DND-41 (cell line): ENCODE measurements at regions not wholly inside any gene's neighbourhood (a gene's known extent, or its start where the extent isn't known, plus 50 kb on each side); places are given as distances from the start of the nearest gene placed in this dataset.

Experiments
- ATAC-seq: fragments of 200-7000 bp; cut with Tn5 transposase; 3 replicates; pipeline ENCODE4 v1.9.1; 2021; ENCODE audit warnings: low read depth; ENCODE audit not compliant: insufficient read depth
- DNase-seq: peaks from one replicate; pipeline ENCODE4 v3.0.0-alpha.2; 2020
- H2AFZ ChIP-seq: 2 replicates; pipeline ENCODE4 v1.6.0; 2012; ENCODE audit warnings: low read depth, low read length
- H3K27ac ChIP-seq: 2 replicates; pipeline ENCODE4 v1.5.1; 2012; ENCODE audit warnings: low read length, inconsistent platforms
- H3K27me3 ChIP-seq: fragments of 200-600 bp; sonication (generic); 2 replicates; pipeline ENCODE4 v1.6.0; 2012; ENCODE audit warnings: low read length, mild to moderate bottlenecking, inconsistent platforms; ENCODE audit not compliant: insufficient read depth, poor library complexity
- H3K36me3 ChIP-seq: 2 replicates; pipeline ENCODE4 v1.5.1; 2012; ENCODE audit warnings: low read length, inconsistent platforms; ENCODE audit not compliant: insufficient read depth
- H3K4me1 ChIP-seq: 2 replicates; pipeline ENCODE4 v1.5.1; 2012; ENCODE audit warnings: mild to moderate bottlenecking, low read length; ENCODE audit not compliant: insufficient read depth
- H3K4me2 ChIP-seq: 2 replicates; pipeline ENCODE4 v1.6.0; 2012; ENCODE audit warnings: mild to moderate bottlenecking, moderate library complexity, low read length, inconsistent platforms; ENCODE audit not compliant: insufficient read depth
- H3K4me3 ChIP-seq, 2 experiments: fragments of 200-600 bp in 1 of 2; shearing (Covaris generic) in 1 of 2; 2 replicates each; pipeline ENCODE4 v1.5.1; 2012 to 2016; ENCODE audit warnings: inconsistent platforms in 2 of 2, low read length in 2 of 2, mild to moderate bottlenecking in 2 of 2, low read depth in 1 of 2, moderate library complexity in 1 of 2
- H3K79me2 ChIP-seq: 2 replicates; pipeline ENCODE4 v1.6.0; 2012; ENCODE audit warnings: low read length, inconsistent platforms; ENCODE audit not compliant: insufficient read depth
- H3K9ac ChIP-seq: 2 replicates; pipeline ENCODE4 v1.6.0; 2012; ENCODE audit warnings: low read depth, mild to moderate bottlenecking, inconsistent platforms, low read length, moderate library complexity
- H3K9me3 ChIP-seq: 2 replicates; pipeline ENCODE4 v1.5.1; 2012; ENCODE audit warnings: low read length, moderate library complexity, mild to moderate bottlenecking, inconsistent platforms; ENCODE audit not compliant: insufficient read depth, severe bottlenecking
- H4K20me1 ChIP-seq: 2 replicates; pipeline ENCODE4 v1.6.0; 2012; ENCODE audit warnings: low read length; ENCODE audit not compliant: insufficient read depth
- EZH2 ChIP-seq: IDR thresholded peaks from 3 replicates; pipeline ENCODE4 v1.6.1; 2012; ENCODE audit warnings: borderline replicate concordance, low read depth, mild to moderate bottlenecking, moderate library complexity, low read length, inconsistent platforms; ENCODE audit not compliant: severe bottlenecking
- TF ChIP-seq, protein P1 (sequence below): IDR thresholded peaks from 2 replicates; pipeline ENCODE4 v1.5.1; 2012; ENCODE audit warnings: borderline replicate concordance, low read length, moderate library complexity, mild to moderate bottlenecking; ENCODE audit not compliant: poor library complexity, severe bottlenecking; ENCODE audit errors: extremely low read depth

DNA sequence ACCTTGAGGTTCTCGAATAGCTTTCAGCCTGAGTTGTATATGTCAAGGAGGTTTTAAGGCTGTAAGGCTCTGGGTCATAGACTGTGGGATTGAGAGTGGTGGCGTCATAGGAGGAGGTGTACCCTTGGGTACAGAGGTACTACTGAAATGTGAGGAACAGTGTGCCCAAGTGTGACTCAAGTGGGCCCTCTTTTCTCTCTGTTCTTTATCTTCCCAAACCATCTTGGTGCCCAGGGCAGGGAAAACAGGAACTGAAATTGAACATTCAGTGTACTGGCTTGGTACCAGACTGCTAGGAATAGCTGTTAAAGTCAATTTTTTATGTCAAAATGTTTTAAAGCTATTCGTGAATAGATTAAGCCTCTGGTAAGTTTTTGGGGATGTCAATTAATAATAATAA is 136.2 kb upstream of the RPS6KA3 start:
- ATAC-seq (no peak), DNase-seq (no peak)
- no peak for TF ChIP-seq EZH2
- TF ChIP-seq, protein P1, sequence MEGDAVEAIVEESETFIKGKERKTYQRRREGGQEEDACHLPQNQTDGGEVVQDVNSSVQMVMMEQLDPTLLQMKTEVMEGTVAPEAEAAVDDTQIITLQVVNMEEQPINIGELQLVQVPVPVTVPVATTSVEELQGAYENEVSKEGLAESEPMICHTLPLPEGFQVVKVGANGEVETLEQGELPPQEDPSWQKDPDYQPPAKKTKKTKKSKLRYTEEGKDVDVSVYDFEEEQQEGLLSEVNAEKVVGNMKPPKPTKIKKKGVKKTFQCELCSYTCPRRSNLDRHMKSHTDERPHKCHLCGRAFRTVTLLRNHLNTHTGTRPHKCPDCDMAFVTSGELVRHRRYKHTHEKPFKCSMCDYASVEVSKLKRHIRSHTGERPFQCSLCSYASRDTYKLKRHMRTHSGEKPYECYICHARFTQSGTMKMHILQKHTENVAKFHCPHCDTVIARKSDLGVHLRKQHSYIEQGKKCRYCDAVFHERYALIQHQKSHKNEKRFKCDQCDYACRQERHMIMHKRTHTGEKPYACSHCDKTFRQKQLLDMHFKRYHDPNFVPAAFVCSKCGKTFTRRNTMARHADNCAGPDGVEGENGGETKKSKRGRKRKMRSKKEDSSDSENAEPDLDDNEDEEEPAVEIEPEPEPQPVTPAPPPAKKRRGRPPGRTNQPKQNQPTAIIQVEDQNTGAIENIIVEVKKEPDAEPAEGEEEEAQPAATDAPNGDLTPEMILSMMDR: no peak
- H4K20me1 ChIP-seq: no peaks in the 10 kb centered on the region
- no peaks in the 10 kb centered on the region for H3K79me2 ChIP-seq
- no peaks in the 10 kb centered on the region for H3K36me3 ChIP-seq
- no peaks in the 10 kb centered on the region for H3K9me3 ChIP-seq
- no peak overlapping the region for H3K4me3 ChIP-seq
- H3K27ac ChIP-seq: no peak overlapping the region
- no peak overlapping the region for H2AFZ ChIP-seq
- H3K27me3 ChIP-seq: no peaks in the 10 kb centered on the region
- H3K4me2 ChIP-seq: no peak overlapping the region
- H3K9ac ChIP-seq: no peak overlapping the region
- no peaks in the 10 kb centered on the region for H3K4me1 ChIP-seq

DNA sequence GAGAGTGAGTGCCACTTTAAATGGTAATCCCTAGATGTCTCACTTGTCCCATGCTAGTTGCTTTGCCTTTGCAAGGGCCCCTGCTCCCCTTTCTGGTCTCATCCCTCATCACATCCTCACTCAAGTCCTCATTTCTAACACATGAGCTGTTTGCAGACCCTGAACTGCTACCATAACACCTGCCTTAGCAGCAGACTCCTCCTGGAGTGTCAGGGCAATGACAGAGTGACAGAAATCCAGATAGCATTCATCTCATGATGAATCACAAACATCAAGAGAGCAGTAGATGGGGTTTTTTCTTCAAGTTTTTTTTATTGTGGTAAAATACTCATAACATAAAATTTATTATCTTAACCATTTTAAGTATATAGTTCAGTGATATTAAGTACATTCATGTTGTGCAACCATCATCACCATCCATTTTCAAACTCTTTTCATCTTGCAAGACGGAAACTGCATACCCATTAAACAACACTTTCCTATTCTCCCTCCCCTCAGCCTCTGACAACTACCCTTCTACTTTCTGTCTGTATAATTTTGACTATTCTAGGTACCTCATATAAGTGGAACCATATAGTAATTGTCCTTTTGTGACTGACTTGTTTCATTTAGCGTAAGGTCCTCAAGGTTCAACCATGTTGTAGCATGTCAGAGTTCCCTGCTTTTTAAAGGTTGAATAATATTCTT is 133.2 kb upstream of the RPS6KA3 start:
- Histone ChIP-seq H3K9me3 (no peaks in the 10 kb centered on the region), H3K79me2 (no peaks in the 10 kb centered on the region), H3K27me3 (no peaks in the 10 kb centered on the region), H4K20me1 (no peaks in the 10 kb centered on the region), H3K9ac (no peak overlapping the region), H3K36me3 (no peaks in the 10 kb centered on the region), H3K4me1 (no peaks in the 10 kb centered on the region), H3K4me3 (no peak overlapping the region), H3K27ac (no peak overlapping the region), H2AFZ (no peak overlapping the region), H3K4me2 (no peak overlapping the region)
- ATAC-seq: no peak
- TF ChIP-seq, protein P1: no peak
- no peak for TF ChIP-seq EZH2
- DNase-seq: no peak

DNA sequence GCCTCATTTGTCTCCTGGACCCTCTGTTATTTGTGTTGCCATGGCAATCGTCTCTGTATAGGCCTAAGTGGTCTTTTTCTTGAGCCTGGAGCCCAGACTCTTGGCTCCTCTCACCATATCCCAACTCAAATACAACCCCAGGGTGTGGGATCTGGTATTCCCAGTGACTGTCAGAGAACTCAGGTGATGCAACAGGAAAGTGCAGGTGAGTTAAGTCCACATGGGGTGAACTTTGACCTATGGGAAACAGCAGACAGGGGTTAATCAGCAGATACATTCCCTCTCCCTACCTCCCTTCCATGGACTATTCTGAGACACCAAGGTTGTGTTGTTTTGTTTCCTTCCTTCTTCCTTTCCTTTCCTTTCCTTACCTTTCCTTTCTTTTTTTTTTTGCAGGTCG is 130.9 kb upstream of the RPS6KA3 start:
- no peak for DNase-seq
- H3K9me3 ChIP-seq: no peaks in the 10 kb centered on the region
- no peaks in the 10 kb centered on the region for H3K27me3 ChIP-seq
- H2AFZ ChIP-seq: no peak overlapping the region
- H4K20me1 ChIP-seq: no peaks in the 10 kb centered on the region
- TF ChIP-seq EZH2: no peak
- TF ChIP-seq, protein P1: no peak
- H3K36me3 ChIP-seq: no peaks in the 10 kb centered on the region
- no peak overlapping the region for H3K4me3 ChIP-seq
- no peaks in the 10 kb centered on the region for H3K4me1 ChIP-seq
- H3K9ac ChIP-seq: no peak overlapping the region
- H3K79me2 ChIP-seq: no peaks in the 10 kb centered on the region
- no peak overlapping the region for H3K4me2 ChIP-seq
- H3K27ac ChIP-seq: no peak overlapping the region
- ATAC-seq: no peak
